HG03196 (cell line): ENCODE measurements at regions not wholly inside any gene's neighbourhood (a gene's known extent, or its start where the extent isn't known, plus 50 kb on each side); places are given as distances from the start of the nearest gene placed in this dataset.

Experiments used
- ATAC-seq: cut with Tn5 transposase; IDR thresholded peaks from one replicate; pipeline ENCODE4 v1.9.1; 2021; ENCODE audit not compliant: unreplicated experiment

DNA sequence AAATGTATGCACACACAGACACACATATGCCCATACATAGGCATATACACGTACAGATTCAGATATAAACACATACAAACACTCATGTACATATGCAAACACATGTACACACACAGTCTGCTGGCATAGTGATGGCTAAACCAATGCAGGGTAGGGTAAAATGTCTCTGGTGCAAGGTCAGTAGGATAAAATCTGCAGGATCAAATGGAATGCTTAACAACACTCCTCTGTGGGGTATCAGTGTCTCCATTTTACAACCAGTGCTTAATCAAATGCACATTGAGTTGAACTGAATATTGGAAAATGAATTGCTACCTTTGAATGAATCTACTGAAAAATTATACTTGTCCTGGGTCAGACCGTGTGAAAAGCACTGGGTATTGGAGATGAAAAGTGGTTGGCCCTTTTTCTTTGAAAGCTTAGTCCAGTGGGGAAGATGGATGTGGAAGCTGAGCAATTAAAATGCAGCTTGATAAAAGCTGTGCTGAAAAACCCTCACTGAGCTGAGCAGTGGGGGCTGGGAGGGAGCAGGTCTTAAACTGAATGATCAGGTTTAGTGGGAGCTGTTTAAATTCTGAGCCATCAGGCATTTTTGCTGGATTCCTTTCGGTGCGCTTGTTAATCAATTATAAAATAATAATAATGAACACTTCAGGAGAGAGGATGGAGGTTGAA is 314.7 kb downstream of the HAPSTR1 start:
- no peak for ATAC-seq

GRCh38 chr16:9407206-9407758 is 315.8 kb downstream of the HAPSTR1 start:
- no peak for ATAC-seq

GRCh38 chr16:9408297-9408878 is 316.9 kb downstream of the HAPSTR1 start:
- no peak for ATAC-seq

DNA sequence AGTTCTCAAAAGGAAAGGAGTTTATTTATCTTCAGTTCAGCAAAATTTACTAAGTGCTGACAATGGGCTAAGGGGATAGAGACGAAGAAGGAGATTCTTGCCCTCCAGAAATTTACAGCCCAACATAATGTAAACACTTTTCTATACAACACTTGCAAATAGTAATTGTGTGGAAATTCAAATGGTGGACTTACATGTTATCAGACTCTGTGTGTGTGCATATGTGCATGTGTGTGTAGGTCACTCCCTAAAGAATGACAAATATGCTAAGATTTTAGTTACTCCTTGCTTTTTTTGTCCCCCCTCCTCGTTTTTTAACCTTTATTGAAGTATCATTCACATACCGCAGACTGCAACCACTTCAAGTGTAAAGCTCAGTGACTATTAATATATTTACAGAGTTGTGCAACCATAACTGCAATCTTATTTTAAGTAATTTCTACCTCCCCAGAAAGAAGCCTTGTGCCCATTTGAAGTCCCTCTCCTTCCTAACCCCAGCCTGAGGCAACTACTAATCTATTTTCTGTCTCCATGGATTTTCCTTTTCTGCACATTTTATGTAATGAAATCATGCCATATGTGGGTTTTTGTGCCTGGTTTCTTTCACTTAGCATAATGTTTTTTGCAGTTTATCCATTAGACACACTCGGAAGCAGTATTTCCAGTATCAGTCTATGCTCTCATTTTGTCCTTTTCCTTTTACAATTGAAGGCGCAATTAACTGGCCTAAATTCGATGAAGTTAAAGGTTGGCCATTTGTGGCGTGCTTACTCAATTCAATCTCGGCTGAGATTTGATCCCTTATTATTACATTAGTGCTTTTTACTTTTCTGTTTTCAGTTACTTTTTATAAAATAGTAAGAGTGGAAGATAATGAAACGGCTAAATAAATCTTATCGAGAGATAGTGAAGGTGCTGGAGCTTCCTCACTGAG is 318.4 kb downstream of the HAPSTR1 start:
- ATAC-seq, result no peak

GRCh38 chr16:9411426-9411825 is 320.0 kb downstream of the HAPSTR1 start:
- no peak for ATAC-seq

- no peak for ATAC-seq
Observed at GRCh38 chr16:9412031-9412914, 320.8 kb downstream of the HAPSTR1 start.

DNA sequence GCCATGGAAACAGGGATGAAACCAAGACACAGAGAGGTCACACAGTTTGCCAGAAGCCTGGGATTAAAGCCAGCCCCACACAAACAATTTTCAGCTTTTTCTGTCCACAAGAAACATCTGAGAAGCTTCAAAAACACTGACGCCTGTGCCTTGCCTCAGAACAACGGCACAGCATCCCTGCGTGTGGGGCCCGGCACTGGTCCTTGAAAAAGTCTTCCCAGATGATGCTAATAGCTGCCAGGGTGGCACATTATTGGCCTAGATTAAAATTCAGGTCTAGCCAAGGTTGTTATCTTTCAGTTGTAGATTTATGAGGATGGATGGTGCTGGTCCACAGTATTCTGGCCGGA is 321.4 kb downstream of the HAPSTR1 start:
- ATAC-seq, result no peak

DNA sequence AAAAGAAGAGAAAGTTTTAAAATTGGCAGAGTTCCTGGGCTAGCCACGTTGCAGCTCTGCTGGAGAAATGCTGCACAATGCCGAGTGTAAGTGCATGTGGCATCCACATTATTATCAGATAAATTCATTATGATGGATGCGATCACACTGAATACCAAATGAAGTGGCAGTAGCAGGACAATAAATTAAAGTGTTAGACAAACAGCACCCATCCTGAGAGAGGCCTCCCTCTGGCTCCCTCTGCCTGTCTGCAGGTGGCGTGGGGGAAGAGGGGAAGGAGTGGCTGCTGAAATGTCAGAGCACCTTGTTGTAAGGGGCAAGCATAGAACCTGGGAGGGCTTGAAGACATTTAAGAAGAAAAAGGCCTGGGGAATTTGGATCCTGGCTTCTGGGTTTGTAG is 324.1 kb downstream of the HAPSTR1 start:
- ATAC-seq, result no peak

DNA sequence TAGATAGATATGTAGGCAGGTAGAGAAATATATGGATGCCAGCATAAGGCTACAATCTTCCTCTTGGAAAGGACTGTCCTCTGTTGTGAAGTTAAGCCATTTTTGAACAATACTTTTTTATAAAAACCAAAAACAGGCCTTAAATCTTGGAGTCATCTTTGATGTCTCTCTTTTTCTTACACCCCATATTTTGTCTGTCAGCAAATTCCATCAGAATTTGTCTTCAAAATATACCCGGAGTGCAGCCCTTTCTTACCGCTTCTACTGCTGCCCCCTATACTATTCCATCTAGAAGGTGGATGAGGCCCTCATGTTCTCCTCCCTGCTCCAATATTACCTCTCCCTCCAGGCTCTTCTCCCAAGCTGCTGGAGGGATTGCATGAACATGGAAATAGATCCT is 326.5 kb downstream of the HAPSTR1 start:
- ATAC-seq, result no peak

DNA sequence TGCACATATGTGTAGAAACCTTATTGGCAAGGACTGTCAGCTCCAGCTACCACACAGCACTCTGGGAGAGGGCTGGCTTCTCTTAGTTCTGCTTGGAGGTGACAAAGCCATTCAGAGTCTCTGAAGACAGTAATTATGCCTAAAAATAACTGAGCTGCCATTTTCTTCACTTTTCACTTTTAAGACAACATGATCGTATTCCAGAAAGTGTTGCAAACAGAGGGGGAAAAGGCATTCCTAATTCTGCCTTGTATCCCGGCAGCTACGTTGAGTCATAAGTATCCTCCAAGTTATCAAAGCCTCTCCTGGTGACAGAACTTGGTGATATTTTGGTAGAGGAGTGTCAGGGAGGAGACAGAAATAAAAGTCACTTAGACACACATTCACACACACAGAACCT is 327.7 kb downstream of the HAPSTR1 start:
- ATAC-seq, result no peak

GRCh38 chr16:9422762-9423513 is 331.5 kb downstream of the HAPSTR1 start:
- no peak for ATAC-seq

- no peak for ATAC-seq
Observed at GRCh38 chr16:9425236-9425635, 333.8 kb downstream of the HAPSTR1 start.

- no peak for ATAC-seq
Observed at GRCh38 chr16:9428355-9429005, 337.0 kb downstream of the HAPSTR1 start.

DNA sequence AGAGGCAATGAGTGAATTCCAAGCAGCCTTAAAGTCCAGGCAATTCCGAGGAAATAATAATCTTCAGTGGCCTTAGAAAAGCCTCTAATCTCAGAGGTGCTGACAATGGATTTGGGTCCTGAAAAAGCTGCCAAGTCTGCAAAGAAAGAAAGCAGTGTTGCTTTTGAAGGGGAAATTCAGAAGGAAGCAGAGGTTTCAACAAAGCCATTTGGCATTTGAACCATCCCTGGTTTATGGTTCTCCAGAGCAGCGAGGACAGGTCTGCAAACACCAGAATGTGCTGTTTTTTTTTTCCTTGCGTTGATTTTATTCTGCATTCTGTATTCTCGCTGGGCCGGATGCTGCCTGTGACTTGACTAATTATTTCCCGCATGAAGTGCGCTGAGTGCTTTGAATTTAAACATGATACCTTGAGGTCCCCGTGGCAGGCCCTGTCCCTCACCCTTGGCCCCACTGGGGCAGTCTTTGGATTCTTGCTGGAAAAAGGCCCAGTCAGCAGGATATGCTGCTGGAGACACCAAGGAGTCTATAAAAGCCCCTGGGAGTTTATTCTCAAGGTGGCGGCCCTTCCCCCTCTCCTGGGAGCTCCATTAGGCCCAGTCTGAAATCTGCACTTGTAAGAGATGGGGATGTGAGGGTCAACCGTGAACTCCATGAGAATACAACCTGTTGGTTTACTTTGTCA is 338.3 kb downstream of the HAPSTR1 start:
- ATAC-seq, result no peak

- ATAC-seq, result no peak
Observed at GRCh38 chr16:9434659-9435058, 343.2 kb downstream of the HAPSTR1 start.

DNA sequence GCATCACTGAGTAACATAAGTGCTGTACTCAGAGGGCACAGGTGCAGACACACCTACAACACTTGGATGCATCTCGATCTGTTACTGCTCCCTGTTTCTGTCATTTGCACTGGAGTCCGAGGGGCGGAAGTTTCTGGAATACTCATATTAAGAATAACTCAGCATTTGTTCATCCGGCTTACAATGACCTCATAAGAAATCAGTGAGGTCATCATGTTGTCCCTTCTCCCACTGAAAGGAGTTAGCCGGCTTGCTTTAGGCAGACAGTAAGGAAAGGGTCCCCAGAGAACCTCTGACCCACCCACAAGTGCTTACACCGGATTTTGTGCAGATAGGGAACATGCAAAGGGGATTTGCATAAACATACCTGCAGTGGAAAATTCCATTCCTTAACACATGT is 344.7 kb downstream of the HAPSTR1 start:
- ATAC-seq, result no peak

DNA sequence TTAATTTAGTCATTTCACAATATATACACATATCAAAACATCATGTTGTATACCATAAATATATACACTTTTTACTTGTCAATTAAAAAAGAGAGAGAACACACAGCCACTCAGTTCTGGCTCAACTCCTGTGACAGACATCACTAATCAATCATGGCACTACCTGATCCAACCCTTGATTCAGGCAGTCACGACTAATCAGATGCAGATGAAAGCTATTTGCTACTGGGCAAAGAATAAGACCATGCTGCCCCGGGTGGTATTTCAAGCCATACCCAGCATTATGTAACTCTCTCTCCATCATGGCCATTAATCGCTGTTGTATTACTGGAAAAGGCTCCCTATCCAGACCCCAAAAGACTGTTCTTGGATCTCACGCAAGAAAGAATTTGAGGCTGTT is 345.7 kb downstream of the HAPSTR1 start:
- no peak for ATAC-seq

GRCh38 chr16:9438991-9439390 is 347.5 kb downstream of the HAPSTR1 start:
- ATAC-seq, result no peak

GRCh38 chr16:9441012-9441411 is 349.6 kb downstream of the HAPSTR1 start:
- ATAC-seq, result no peak
